HG03432 (cell line): ENCODE measurements at regions not wholly inside any gene's neighbourhood (a gene's known extent, or its start where the extent isn't known, plus 50 kb on each side); places are given as distances from the start of the nearest gene placed in this dataset.
"Not testable (repeated sequence)": the region's sequence is repeated elsewhere in the genome, so short reads cannot be mapped to it uniquely, and the experiment has no call there.

Source experiments
- ATAC-seq: cut with Tn5 transposase; IDR thresholded peaks from one replicate; pipeline ENCODE4 v1.9.1; 2021; ENCODE audit warnings: mild to moderate bottlenecking, moderate library complexity; ENCODE audit not compliant: unreplicated experiment

- ATAC-seq = no peak
Measured at GRCh38 chr4:186954509-186954908, 230.9 kb upstream of the FAT1 start.

GRCh38 chr4:186954956-186955355, 231.3 kb upstream of the FAT1 start:
- no peak for ATAC-seq

- ATAC-seq = no peak
Measured at GRCh38 chr4:186957952-186958555, 234.4 kb upstream of the FAT1 start.

- no peak for ATAC-seq
Measured at GRCh38 chr4:186958726-186959350, 235.2 kb upstream of the FAT1 start.

- no peak for ATAC-seq
Measured at GRCh38 chr4:186979961-186980745, 256.5 kb upstream of the FAT1 start.

GRCh38 chr4:186981161-186981560, 257.5 kb upstream of the FAT1 start:
- no peak for ATAC-seq

GRCh38 chr4:186982160-186982559, 258.5 kb upstream of the FAT1 start:
- ATAC-seq = no peak

- ATAC-seq = no peak
Measured at GRCh38 chr4:186984105-186984644, 260.5 kb upstream of the FAT1 start.

GRCh38 chr4:186999686-187000085, 276.0 kb upstream of the FAT1 start:
- ATAC-seq = no peak

GRCh38 chr4:187000281-187000680, 276.6 kb upstream of the FAT1 start:
- ATAC-seq = no peak

- ATAC-seq = not testable (repeated sequence)
Measured at GRCh38 chr4:187002133-187002532, 278.5 kb upstream of the FAT1 start.

- no peak for ATAC-seq
Measured at GRCh38 chr4:187004628-187005027, 281.0 kb upstream of the FAT1 start.

- no peak for ATAC-seq
Measured at GRCh38 chr4:187006189-187006618, 282.5 kb upstream of the FAT1 start.

- ATAC-seq = no peak
Measured at GRCh38 chr4:187010052-187010451, 286.4 kb upstream of the FAT1 start.

- no peak for ATAC-seq
Measured at GRCh38 chr4:187016101-187016500, 292.4 kb upstream of the FAT1 start.

GRCh38 chr4:187017147-187017546, 293.5 kb upstream of the FAT1 start:
- no peak for ATAC-seq

GRCh38 chr4:187019896-187020295, 296.2 kb upstream of the FAT1 start:
- no peak for ATAC-seq

GRCh38 chr4:187020676-187021075, 297.0 kb upstream of the FAT1 start:
- ATAC-seq = no peak

- ATAC-seq = no peak
Measured at GRCh38 chr4:187021436-187022205, 298.0 kb upstream of the FAT1 start.

- ATAC-seq = no peak
Measured at GRCh38 chr4:187027272-187027671, 303.6 kb upstream of the FAT1 start.

- no peak for ATAC-seq
Measured at GRCh38 chr4:187042251-187042650, 318.6 kb upstream of the FAT1 start.
